ENCODE measurements at regions not wholly inside any gene's neighbourhood (a gene's known extent, or its start where the extent isn't known, plus 50 kb on each side); places are given as distances from the start of the nearest gene placed in this dataset.
"Not testable (repeated sequence)": the region's sequence is repeated elsewhere in the genome, so short reads cannot be mapped to it uniquely, and the experiment has no call there.

- 100% methylated on average over 3 of the region's 4 CpGs for WGBS (ENCODE audit: insufficient coverage)
- CTCF ChIA-PET, result no interaction called here
- H3K4me1 ChIP-seq (ENCODE audit: control extremely low read depth in 1 of 4, control insufficient read depth in 4 of 4, insufficient read depth in 4 of 4, low read length in 3 of 4), result no peaks in the 10 kb centered on the region
- no peak overlapping the region for H3K4me3 ChIP-seq (ENCODE audit: control insufficient read depth in 1 of 7, extremely low read depth in 1 of 7, insufficient read depth in 4 of 7, low read depth in 2 of 7, low read length in 6 of 7)
- POLR2A ChIA-PET, result no interaction called here
- H3K9me3 ChIP-seq (ENCODE audit: control extremely low read depth in 1 of 5, control insufficient read depth in 4 of 5, insufficient read depth in 2 of 5, low read depth in 1 of 5, low read length in 4 of 5), result no peaks in the 10 kb centered on the region
- no peaks in the 10 kb centered on the region for H3K36me3 ChIP-seq (ENCODE audit: control insufficient read depth in 4 of 4, insufficient read depth in 4 of 4, low read length in 3 of 4)
- no peak for DNase-seq
- H3K27ac ChIP-seq (ENCODE audit: insufficient read depth in 1 of 2, low read depth in 1 of 2, low read length in 2 of 2, poor library complexity in 1 of 2, severe bottlenecking in 2 of 2), result no peak overlapping the region
- no peaks in the 10 kb centered on the region for H3K27me3 ChIP-seq (replicated peaks in 2 of 5; ENCODE audit: control insufficient read depth in 4 of 5, insufficient read depth in 5 of 5, low read length in 4 of 5)
Measured at GRCh38 chr12:38175538-38175937, 141.0 kb upstream of the ALG10B start.

GRCh38 chr12:38183617-38184016 lies 133.0 kb upstream of the ALG10B start:
- H3K36me3 ChIP-seq (ENCODE audit: control insufficient read depth in 4 of 4, insufficient read depth in 4 of 4, low read length in 3 of 4); CTCF ChIA-PET; H3K4me1 ChIP-seq (ENCODE audit: control extremely low read depth in 1 of 4, control insufficient read depth in 4 of 4, insufficient read depth in 4 of 4, low read length in 3 of 4); H3K9me3 ChIP-seq (ENCODE audit: control extremely low read depth in 1 of 5, control insufficient read depth in 4 of 5, insufficient read depth in 2 of 5, low read depth in 1 of 5, low read length in 4 of 5); H3K27me3 ChIP-seq (replicated peaks in 2 of 5; ENCODE audit: control insufficient read depth in 4 of 5, insufficient read depth in 5 of 5, low read length in 4 of 5); H3K27ac ChIP-seq (ENCODE audit: insufficient read depth in 1 of 2, low read depth in 1 of 2, low read length in 2 of 2, poor library complexity in 1 of 2, severe bottlenecking in 2 of 2); POLR2A ChIA-PET; H3K4me3 ChIP-seq (ENCODE audit: control insufficient read depth in 1 of 7, extremely low read depth in 1 of 7, insufficient read depth in 4 of 7, low read depth in 2 of 7, low read length in 6 of 7); DNase-seq: not testable (repeated sequence)
- no CpG with 5 or more reads among the region's 1 CpG for WGBS (ENCODE audit: insufficient coverage)

DNA sequence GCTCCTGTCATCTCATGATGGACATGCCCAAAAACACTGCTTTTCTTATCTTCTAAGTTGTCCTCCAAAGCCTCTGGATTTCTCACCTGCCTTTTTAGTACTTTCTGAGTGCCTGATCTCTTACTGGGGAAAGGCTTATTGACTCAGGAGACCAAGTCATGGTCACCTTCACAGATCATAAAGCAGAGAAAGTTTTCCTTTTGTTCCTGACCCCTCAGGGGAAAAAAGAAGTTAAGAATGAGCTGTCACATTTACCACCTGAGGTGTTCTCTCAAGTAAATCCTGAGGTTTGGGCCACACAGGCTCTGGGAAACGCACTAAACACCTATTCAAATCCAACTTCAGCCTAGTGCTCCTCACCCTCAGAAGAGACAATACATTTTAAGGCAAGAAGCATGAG lies 119.3 kb upstream of the ALG10B start:
- H3K27me3 ChIP-seq (replicated peaks in 2 of 5; ENCODE audit: control insufficient read depth in 4 of 5, insufficient read depth in 5 of 5, low read length in 4 of 5); POLR2A ChIA-PET; DNase-seq; H3K4me1 ChIP-seq (ENCODE audit: control extremely low read depth in 1 of 4, control insufficient read depth in 4 of 4, insufficient read depth in 4 of 4, low read length in 3 of 4); H3K27ac ChIP-seq (ENCODE audit: insufficient read depth in 1 of 2, low read depth in 1 of 2, low read length in 2 of 2, poor library complexity in 1 of 2, severe bottlenecking in 2 of 2); H3K4me3 ChIP-seq (ENCODE audit: control insufficient read depth in 1 of 7, extremely low read depth in 1 of 7, insufficient read depth in 4 of 7, low read depth in 2 of 7, low read length in 6 of 7); H3K36me3 ChIP-seq (ENCODE audit: control insufficient read depth in 4 of 4, insufficient read depth in 4 of 4, low read length in 3 of 4); H3K9me3 ChIP-seq (ENCODE audit: control extremely low read depth in 1 of 5, control insufficient read depth in 4 of 5, insufficient read depth in 2 of 5, low read depth in 1 of 5, low read length in 4 of 5); CTCF ChIA-PET: not testable (repeated sequence)
- no CpG with 5 or more reads among the region's 1 CpG for WGBS (ENCODE audit: insufficient coverage)

DNA sequence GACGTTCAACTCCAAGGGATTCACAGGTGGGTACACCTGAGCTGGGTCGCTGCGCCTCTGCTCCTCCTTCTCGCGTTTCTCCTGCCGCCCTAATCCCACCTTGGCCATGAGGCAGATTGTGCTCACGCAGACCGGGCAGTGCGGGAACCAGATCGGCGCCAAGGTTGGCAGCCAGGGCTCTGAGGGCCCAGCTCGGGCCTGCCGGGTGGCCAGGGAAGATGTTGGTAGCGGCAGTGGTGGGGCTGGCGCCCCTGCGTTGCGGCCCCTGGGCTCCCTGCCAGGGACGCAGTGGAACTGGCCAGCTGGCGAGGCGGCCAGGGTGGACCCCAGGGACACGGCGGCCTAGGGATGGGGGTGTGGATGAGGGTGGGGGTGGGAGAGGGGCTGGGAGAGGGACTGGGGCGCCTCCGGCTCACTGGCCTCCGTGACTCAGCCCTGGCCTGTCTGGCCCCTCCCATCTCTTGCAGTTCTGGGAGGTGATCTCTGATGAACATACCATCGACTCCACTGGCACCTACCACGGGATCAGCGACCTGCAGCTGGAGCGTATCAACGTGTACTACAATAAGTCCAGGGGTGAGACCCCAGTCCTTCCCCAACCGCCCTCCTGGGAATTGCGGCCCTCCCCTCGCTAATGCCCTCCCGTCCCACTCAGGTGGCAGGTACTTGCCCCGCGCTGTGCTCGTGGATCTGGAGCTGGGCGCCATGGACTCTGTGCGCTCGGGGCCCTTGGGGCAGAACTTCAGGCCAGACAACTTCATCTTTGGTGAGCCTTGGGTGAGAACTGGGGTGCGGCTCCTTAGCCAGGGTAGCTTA lies 114.9 kb upstream of the ALG10B start:
- ChIA-PET CTCF (no interaction called here), POLR2A (no interaction called here)
- 97% methylated on average over 27 of the region's 41 CpGs for WGBS (ENCODE audit: insufficient coverage)
- Histone ChIP-seq H3K4me3 (ENCODE audit: control insufficient read depth in 1 of 7, extremely low read depth in 1 of 7, insufficient read depth in 4 of 7, low read depth in 2 of 7, low read length in 6 of 7) (no peak overlapping the region), H3K9me3 (ENCODE audit: control extremely low read depth in 1 of 5, control insufficient read depth in 4 of 5, insufficient read depth in 2 of 5, low read depth in 1 of 5, low read length in 4 of 5) (peaks cover 0 to 13% (median 7%) of the 10 kb centered on the region in 5 experiments), H3K27me3 (replicated peaks in 2 of 5; ENCODE audit: control insufficient read depth in 4 of 5, insufficient read depth in 5 of 5, low read length in 4 of 5) (no peaks in the 10 kb centered on the region), H3K36me3 (ENCODE audit: control insufficient read depth in 4 of 4, insufficient read depth in 4 of 4, low read length in 3 of 4) (no peaks in the 10 kb centered on the region), H3K4me1 (ENCODE audit: control extremely low read depth in 1 of 4, control insufficient read depth in 4 of 4, insufficient read depth in 4 of 4, low read length in 3 of 4) (no peaks in the 10 kb centered on the region), H3K27ac (ENCODE audit: insufficient read depth in 1 of 2, low read depth in 1 of 2, low read length in 2 of 2, poor library complexity in 1 of 2, severe bottlenecking in 2 of 2) (no peak overlapping the region)
- no peak for DNase-seq

- ChIA-PET POLR2A (no interaction called here), CTCF (no interaction called here)
- H3K27ac ChIP-seq (ENCODE audit: insufficient read depth in 1 of 2, low read depth in 1 of 2, low read length in 2 of 2, poor library complexity in 1 of 2, severe bottlenecking in 2 of 2), result no peak overlapping the region
- H3K4me1 ChIP-seq (ENCODE audit: control extremely low read depth in 1 of 4, control insufficient read depth in 4 of 4, insufficient read depth in 4 of 4, low read length in 3 of 4), result no peaks in the 10 kb centered on the region
- H3K9me3 ChIP-seq (ENCODE audit: control extremely low read depth in 1 of 5, control insufficient read depth in 4 of 5, insufficient read depth in 2 of 5, low read depth in 1 of 5, low read length in 4 of 5), result peaks cover 0 to 15% (median 7%) of the 10 kb centered on the region in 5 experiments
- WGBS (ENCODE audit: insufficient coverage), result 40% methylated on average over 1 of the region's 1 CpG
- H3K27me3 ChIP-seq (replicated peaks in 2 of 5; ENCODE audit: control insufficient read depth in 4 of 5, insufficient read depth in 5 of 5, low read length in 4 of 5), result no peaks in the 10 kb centered on the region
- no peak overlapping the region for H3K4me3 ChIP-seq (ENCODE audit: control insufficient read depth in 1 of 7, extremely low read depth in 1 of 7, insufficient read depth in 4 of 7, low read depth in 2 of 7, low read length in 6 of 7)
- no peaks in the 10 kb centered on the region for H3K36me3 ChIP-seq (ENCODE audit: control insufficient read depth in 4 of 4, insufficient read depth in 4 of 4, low read length in 3 of 4)
- no peak for DNase-seq
Measured at GRCh38 chr12:38204831-38205230, 111.7 kb upstream of the ALG10B start.

DNA sequence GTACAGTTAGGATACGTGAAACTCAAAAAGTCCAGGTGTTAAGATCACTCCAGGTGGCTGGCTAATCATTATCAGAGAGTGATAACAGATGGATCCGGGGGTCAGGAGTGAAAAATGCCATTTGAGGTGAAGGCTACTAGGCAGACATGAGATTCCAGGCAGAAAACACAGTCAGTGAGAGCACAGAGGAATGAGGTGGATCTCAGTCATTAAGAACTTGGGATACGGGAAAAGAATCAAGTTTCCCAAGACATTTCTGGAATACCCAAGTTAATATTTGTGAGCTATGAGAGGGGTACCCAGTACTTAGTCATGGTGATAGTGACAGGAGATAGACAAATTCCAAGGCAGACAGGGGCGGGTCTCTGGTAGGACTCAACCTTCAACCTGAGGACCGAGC lies 94.6 kb upstream of the ALG10B start:
- H3K27ac ChIP-seq (ENCODE audit: insufficient read depth in 1 of 2, low read depth in 1 of 2, low read length in 2 of 2, poor library complexity in 1 of 2, severe bottlenecking in 2 of 2), result no peak overlapping the region
- WGBS (ENCODE audit: insufficient coverage), result 67% methylated on average over 4 of the region's 5 CpGs
- H3K4me3 ChIP-seq (ENCODE audit: control insufficient read depth in 1 of 7, extremely low read depth in 1 of 7, insufficient read depth in 4 of 7, low read depth in 2 of 7, low read length in 6 of 7), result no peak overlapping the region
- DNase-seq, result no peak
- H3K27me3 ChIP-seq (replicated peaks in 2 of 5; ENCODE audit: control insufficient read depth in 4 of 5, insufficient read depth in 5 of 5, low read length in 4 of 5), result no peaks in the 10 kb centered on the region
- ChIA-PET POLR2A (no interaction called here), CTCF (no interaction called here)
- H3K4me1 ChIP-seq (ENCODE audit: control extremely low read depth in 1 of 4, control insufficient read depth in 4 of 4, insufficient read depth in 4 of 4, low read length in 3 of 4), result no peaks in the 10 kb centered on the region
- H3K36me3 ChIP-seq (ENCODE audit: control insufficient read depth in 4 of 4, insufficient read depth in 4 of 4, low read length in 3 of 4), result no peaks in the 10 kb centered on the region
- peaks cover 0 to 1% (median 0%) of the 10 kb centered on the region in 5 experiments for H3K9me3 ChIP-seq (ENCODE audit: control extremely low read depth in 1 of 5, control insufficient read depth in 4 of 5, insufficient read depth in 2 of 5, low read depth in 1 of 5, low read length in 4 of 5)

- CTCF ChIA-PET, DNase-seq, POLR2A ChIA-PET: not testable (repeated sequence)
Measured at GRCh38 chr12:38238328-38238727, 78.2 kb upstream of the ALG10B start.

More at GRCh38 chr12:38238328-38238727, 78.2 kb upstream of the ALG10B start:
- not testable (repeated sequence) for H3K9me3 ChIP-seq (ENCODE audit: control extremely low read depth in 1 of 5, control insufficient read depth in 4 of 5, insufficient read depth in 2 of 5, low read depth in 1 of 5, low read length in 4 of 5); H3K36me3 ChIP-seq (ENCODE audit: control insufficient read depth in 4 of 4, insufficient read depth in 4 of 4, low read length in 3 of 4); H3K4me3 ChIP-seq (ENCODE audit: control insufficient read depth in 1 of 7, extremely low read depth in 1 of 7, insufficient read depth in 4 of 7, low read depth in 2 of 7, low read length in 6 of 7); H3K4me1 ChIP-seq (ENCODE audit: control extremely low read depth in 1 of 4, control insufficient read depth in 4 of 4, insufficient read depth in 4 of 4, low read length in 3 of 4); H3K27me3 ChIP-seq (replicated peaks in 2 of 5; ENCODE audit: control insufficient read depth in 4 of 5, insufficient read depth in 5 of 5, low read length in 4 of 5); H3K27ac ChIP-seq (ENCODE audit: insufficient read depth in 1 of 2, low read depth in 1 of 2, low read length in 2 of 2, poor library complexity in 1 of 2, severe bottlenecking in 2 of 2)
